ENCODE measurements at regions not wholly inside any gene's neighbourhood (a gene's known extent, or its start where the extent isn't known, plus 50 kb on each side); places are given as distances from the start of the nearest gene placed in this dataset.

DNA sequence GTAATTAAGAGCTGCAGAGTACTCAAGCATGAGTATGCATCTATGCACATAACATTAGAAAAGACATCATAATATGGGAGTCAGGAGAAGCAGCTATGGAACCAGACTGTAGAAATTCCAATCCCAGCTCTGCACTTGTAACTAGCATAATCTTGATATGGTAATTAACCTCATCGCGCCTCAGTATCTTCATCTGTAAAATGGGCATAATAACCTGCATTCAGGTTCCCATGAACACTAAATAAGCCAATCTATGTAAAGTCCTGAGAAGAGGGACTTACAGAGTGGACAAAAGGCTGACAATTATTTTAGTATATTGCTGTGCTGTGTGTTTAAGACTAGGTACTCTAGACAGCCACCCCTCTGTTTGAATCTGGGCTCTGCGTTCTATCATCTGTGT is 318.9 kb upstream of the USP25 start:
- TF ChIP-seq, protein P1, sequence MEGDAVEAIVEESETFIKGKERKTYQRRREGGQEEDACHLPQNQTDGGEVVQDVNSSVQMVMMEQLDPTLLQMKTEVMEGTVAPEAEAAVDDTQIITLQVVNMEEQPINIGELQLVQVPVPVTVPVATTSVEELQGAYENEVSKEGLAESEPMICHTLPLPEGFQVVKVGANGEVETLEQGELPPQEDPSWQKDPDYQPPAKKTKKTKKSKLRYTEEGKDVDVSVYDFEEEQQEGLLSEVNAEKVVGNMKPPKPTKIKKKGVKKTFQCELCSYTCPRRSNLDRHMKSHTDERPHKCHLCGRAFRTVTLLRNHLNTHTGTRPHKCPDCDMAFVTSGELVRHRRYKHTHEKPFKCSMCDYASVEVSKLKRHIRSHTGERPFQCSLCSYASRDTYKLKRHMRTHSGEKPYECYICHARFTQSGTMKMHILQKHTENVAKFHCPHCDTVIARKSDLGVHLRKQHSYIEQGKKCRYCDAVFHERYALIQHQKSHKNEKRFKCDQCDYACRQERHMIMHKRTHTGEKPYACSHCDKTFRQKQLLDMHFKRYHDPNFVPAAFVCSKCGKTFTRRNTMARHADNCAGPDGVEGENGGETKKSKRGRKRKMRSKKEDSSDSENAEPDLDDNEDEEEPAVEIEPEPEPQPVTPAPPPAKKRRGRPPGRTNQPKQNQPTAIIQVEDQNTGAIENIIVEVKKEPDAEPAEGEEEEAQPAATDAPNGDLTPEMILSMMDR (IDR thresholded peaks at IDR 0.05 in 2 of 3, conservative IDR thresholded peaks at IDR 0.05 in 1 of 3; ENCODE audit: insufficient read depth in 2 of 3, low read depth in 1 of 3, low read length in 3 of 3), result no peak
- no peak for TF ChIP-seq CHD4 (IDR thresholded peaks at IDR 0.05; ENCODE audit: insufficient read depth, insufficient replicate concordance, low read depth, low read length, poor library complexity, severe bottlenecking)
- TF ChIP-seq, protein P2, sequence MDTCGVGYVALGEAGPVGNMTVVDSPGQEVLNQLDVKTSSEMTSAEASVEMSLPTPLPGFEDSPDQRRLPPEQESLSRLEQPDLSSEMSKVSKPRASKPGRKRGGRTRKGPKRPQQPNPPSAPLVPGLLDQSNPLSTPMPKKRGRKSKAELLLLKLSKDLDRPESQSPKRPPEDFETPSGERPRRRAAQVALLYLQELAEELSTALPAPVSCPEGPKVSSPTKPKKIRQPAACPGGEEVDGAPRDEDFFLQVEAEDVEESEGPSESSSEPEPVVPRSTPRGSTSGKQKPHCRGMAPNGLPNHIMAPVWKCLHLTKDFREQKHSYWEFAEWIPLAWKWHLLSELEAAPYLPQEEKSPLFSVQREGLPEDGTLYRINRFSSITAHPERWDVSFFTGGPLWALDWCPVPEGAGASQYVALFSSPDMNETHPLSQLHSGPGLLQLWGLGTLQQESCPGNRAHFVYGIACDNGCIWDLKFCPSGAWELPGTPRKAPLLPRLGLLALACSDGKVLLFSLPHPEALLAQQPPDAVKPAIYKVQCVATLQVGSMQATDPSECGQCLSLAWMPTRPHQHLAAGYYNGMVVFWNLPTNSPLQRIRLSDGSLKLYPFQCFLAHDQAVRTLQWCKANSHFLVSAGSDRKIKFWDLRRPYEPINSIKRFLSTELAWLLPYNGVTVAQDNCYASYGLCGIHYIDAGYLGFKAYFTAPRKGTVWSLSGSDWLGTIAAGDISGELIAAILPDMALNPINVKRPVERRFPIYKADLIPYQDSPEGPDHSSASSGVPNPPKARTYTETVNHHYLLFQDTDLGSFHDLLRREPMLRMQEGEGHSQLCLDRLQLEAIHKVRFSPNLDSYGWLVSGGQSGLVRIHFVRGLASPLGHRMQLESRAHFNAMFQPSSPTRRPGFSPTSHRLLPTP (IDR thresholded peaks at IDR 0.05; ENCODE audit: borderline replicate concordance, extremely low read depth, insufficient read length), result no peak
- no peak for TF ChIP-seq EZH2 (IDR thresholded peaks at IDR 0.05; ENCODE audit: borderline replicate concordance, low read depth, low read length)
- no peak for TF ChIP-seq EP300 (IDR thresholded peaks at IDR 0.05; ENCODE audit: low read length)
- no peak for TF ChIP-seq RFX5 (IDR thresholded peaks at IDR 0.05; ENCODE audit: low read depth, low read length)
- TF ChIP-seq ADNP (tag; IDR thresholded peaks at IDR 0.05), result no peak
- no peak for TF ChIP-seq RBM22 (IDR thresholded peaks at IDR 0.05; ENCODE audit: low read depth, low read length, poor library complexity, severe bottlenecking)
- TF ChIP-seq, protein P3, sequence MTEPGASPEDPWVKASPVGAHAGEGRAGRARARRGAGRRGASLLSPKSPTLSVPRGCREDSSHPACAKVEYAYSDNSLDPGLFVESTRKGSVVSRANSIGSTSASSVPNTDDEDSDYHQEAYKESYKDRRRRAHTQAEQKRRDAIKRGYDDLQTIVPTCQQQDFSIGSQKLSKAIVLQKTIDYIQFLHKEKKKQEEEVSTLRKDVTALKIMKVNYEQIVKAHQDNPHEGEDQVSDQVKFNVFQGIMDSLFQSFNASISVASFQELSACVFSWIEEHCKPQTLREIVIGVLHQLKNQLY (CRISPR knock-in tag; conservative IDR thresholded peaks at IDR 0.05), result no peak
- TF ChIP-seq IRF2 (CRISPR knock-in tag; IDR thresholded peaks at IDR 0.05), result no peak
- TF ChIP-seq, protein P4, sequence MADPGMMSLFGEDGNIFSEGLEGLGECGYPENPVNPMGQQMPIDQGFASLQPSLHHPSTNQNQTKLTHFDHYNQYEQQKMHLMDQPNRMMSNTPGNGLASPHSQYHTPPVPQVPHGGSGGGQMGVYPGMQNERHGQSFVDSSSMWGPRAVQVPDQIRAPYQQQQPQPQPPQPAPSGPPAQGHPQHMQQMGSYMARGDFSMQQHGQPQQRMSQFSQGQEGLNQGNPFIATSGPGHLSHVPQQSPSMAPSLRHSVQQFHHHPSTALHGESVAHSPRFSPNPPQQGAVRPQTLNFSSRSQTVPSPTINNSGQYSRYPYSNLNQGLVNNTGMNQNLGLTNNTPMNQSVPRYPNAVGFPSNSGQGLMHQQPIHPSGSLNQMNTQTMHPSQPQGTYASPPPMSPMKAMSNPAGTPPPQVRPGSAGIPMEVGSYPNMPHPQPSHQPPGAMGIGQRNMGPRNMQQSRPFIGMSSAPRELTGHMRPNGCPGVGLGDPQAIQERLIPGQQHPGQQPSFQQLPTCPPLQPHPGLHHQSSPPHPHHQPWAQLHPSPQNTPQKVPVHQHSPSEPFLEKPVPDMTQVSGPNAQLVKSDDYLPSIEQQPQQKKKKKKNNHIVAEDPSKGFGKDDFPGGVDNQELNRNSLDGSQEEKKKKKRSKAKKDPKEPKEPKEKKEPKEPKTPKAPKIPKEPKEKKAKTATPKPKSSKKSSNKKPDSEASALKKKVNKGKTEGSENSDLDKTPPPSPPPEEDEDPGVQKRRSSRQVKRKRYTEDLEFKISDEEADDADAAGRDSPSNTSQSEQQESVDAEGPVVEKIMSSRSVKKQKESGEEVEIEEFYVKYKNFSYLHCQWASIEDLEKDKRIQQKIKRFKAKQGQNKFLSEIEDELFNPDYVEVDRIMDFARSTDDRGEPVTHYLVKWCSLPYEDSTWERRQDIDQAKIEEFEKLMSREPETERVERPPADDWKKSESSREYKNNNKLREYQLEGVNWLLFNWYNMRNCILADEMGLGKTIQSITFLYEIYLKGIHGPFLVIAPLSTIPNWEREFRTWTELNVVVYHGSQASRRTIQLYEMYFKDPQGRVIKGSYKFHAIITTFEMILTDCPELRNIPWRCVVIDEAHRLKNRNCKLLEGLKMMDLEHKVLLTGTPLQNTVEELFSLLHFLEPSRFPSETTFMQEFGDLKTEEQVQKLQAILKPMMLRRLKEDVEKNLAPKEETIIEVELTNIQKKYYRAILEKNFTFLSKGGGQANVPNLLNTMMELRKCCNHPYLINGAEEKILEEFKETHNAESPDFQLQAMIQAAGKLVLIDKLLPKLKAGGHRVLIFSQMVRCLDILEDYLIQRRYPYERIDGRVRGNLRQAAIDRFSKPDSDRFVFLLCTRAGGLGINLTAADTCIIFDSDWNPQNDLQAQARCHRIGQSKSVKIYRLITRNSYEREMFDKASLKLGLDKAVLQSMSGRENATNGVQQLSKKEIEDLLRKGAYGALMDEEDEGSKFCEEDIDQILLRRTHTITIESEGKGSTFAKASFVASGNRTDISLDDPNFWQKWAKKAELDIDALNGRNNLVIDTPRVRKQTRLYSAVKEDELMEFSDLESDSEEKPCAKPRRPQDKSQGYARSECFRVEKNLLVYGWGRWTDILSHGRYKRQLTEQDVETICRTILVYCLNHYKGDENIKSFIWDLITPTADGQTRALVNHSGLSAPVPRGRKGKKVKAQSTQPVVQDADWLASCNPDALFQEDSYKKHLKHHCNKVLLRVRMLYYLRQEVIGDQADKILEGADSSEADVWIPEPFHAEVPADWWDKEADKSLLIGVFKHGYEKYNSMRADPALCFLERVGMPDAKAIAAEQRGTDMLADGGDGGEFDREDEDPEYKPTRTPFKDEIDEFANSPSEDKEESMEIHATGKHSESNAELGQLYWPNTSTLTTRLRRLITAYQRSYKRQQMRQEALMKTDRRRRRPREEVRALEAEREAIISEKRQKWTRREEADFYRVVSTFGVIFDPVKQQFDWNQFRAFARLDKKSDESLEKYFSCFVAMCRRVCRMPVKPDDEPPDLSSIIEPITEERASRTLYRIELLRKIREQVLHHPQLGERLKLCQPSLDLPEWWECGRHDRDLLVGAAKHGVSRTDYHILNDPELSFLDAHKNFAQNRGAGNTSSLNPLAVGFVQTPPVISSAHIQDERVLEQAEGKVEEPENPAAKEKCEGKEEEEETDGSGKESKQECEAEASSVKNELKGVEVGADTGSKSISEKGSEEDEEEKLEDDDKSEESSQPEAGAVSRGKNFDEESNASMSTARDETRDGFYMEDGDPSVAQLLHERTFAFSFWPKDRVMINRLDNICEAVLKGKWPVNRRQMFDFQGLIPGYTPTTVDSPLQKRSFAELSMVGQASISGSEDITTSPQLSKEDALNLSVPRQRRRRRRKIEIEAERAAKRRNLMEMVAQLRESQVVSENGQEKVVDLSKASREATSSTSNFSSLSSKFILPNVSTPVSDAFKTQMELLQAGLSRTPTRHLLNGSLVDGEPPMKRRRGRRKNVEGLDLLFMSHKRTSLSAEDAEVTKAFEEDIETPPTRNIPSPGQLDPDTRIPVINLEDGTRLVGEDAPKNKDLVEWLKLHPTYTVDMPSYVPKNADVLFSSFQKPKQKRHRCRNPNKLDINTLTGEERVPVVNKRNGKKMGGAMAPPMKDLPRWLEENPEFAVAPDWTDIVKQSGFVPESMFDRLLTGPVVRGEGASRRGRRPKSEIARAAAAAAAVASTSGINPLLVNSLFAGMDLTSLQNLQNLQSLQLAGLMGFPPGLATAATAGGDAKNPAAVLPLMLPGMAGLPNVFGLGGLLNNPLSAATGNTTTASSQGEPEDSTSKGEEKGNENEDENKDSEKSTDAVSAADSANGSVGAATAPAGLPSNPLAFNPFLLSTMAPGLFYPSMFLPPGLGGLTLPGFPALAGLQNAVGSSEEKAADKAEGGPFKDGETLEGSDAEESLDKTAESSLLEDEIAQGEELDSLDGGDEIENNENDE (IDR thresholded peaks at IDR 0.05; ENCODE audit: low read depth, low read length), result no peak
